ENCODE measurements at regions not wholly inside any gene's neighbourhood (a gene's known extent, or its start where the extent isn't known, plus 50 kb on each side); places are given as distances from the start of the nearest gene placed in this dataset.

- no peak for DNase-seq (ENCODE audit: low read depth, low spot score)
- no peak overlapping the region for H3K4me3 ChIP-seq (ENCODE audit: low read depth, low read length)
- TF ChIP-seq CTCF (IDR thresholded peaks at IDR 0.05; ENCODE audit: low read depth, low read length) = no peak
- H3K27me3 ChIP-seq (ENCODE audit: control insufficient read depth, insufficient read depth, low read length) = no peaks in the 10 kb centered on the region
- peaks cover 4% of the 10 kb centered on the region; the same call in 1 of the 2 replicates for H3K9me3 ChIP-seq (ENCODE audit: control insufficient read depth, insufficient read depth, low read length)
- H3K27ac ChIP-seq (ENCODE audit: low read depth, low read length) = no peak overlapping the region
- POLR2A ChIA-PET = no interaction called here
- CTCF ChIA-PET = no interaction called here
Observed at GRCh38 chr13:55402870-55403269, 1737.8 kb upstream of the PRR20A start.

GRCh38 chr13:55403887-55404487 is 1736.7 kb upstream of the PRR20A start:
- TF ChIP-seq CTCF (IDR thresholded peaks at IDR 0.05; ENCODE audit: low read depth, low read length) = no peak
- ChIA-PET POLR2A (no interaction called here), CTCF (no interaction called here)
- H3K4me3 ChIP-seq (ENCODE audit: low read depth, low read length) = no peak overlapping the region
- H3K27me3 ChIP-seq (ENCODE audit: control insufficient read depth, insufficient read depth, low read length) = no peaks in the 10 kb centered on the region
- DNase-seq (ENCODE audit: low read depth, low spot score) = no peak
- no peak overlapping the region for H3K27ac ChIP-seq (ENCODE audit: low read depth, low read length)
- peaks cover 4% of the 10 kb centered on the region; the same call in 1 of the 2 replicates for H3K9me3 ChIP-seq (ENCODE audit: control insufficient read depth, insufficient read depth, low read length)

GRCh38 chr13:55410398-55411330 is 1730.1 kb upstream of the PRR20A start:
- DNase-seq (ENCODE audit: low read depth, low spot score) = no peak
- CTCF ChIA-PET = no interaction called here
- no peak overlapping the region for H3K27ac ChIP-seq (ENCODE audit: low read depth, low read length)
- no peak for TF ChIP-seq CTCF (IDR thresholded peaks at IDR 0.05; ENCODE audit: low read depth, low read length)
- no peak overlapping the region for H3K4me3 ChIP-seq (ENCODE audit: low read depth, low read length)
- no peaks in the 10 kb centered on the region for H3K27me3 ChIP-seq (ENCODE audit: control insufficient read depth, insufficient read depth, low read length)
- peaks cover 15% of the 10 kb centered on the region for H3K9me3 ChIP-seq (ENCODE audit: control insufficient read depth, insufficient read depth, low read length)
- POLR2A ChIA-PET = no interaction called here

- Histone ChIP-seq H3K27me3 (ENCODE audit: control insufficient read depth, insufficient read depth, low read length) (no peaks in the 10 kb centered on the region), H3K27ac (ENCODE audit: low read depth, low read length) (no peak overlapping the region), H3K9me3 (ENCODE audit: control insufficient read depth, insufficient read depth, low read length) (peaks cover 7% of the 10 kb centered on the region; the same call in 1 of the 2 replicates), H3K4me3 (ENCODE audit: low read depth, low read length) (no peak overlapping the region)
- DNase-seq (ENCODE audit: low read depth, low spot score) = no peak
- ChIA-PET CTCF (interaction anchor here (0.7 kb wide), 1 partner anchor 987 kb away, joined by 5 read pairs; no protein-coding TSS in a partner anchor), POLR2A (no interaction called here)
- no peak for TF ChIP-seq CTCF (IDR thresholded peaks at IDR 0.05; ENCODE audit: low read depth, low read length)
Observed at GRCh38 chr13:55418095-55418494, 1722.6 kb upstream of the PRR20A start.

GRCh38 chr13:55432814-55433213 is 1707.9 kb upstream of the PRR20A start:
- no peak for TF ChIP-seq CTCF (IDR thresholded peaks at IDR 0.05; ENCODE audit: low read depth, low read length)
- CTCF ChIA-PET = no interaction called here
- no peaks in the 10 kb centered on the region for H3K27me3 ChIP-seq (ENCODE audit: control insufficient read depth, insufficient read depth, low read length)
- peaks cover 18% of the 10 kb centered on the region for H3K9me3 ChIP-seq (ENCODE audit: control insufficient read depth, insufficient read depth, low read length)
- POLR2A ChIA-PET = no interaction called here
- no peak overlapping the region for H3K4me3 ChIP-seq (ENCODE audit: low read depth, low read length)
- DNase-seq (ENCODE audit: low read depth, low spot score) = no peak
- H3K27ac ChIP-seq (ENCODE audit: low read depth, low read length) = no peak overlapping the region

Measured in AG04450 (cell line).